ENCODE measurements at regions not wholly inside any gene's neighbourhood (a gene's known extent, or its start where the extent isn't known, plus 50 kb on each side); places are given as distances from the start of the nearest gene placed in this dataset.

DNA sequence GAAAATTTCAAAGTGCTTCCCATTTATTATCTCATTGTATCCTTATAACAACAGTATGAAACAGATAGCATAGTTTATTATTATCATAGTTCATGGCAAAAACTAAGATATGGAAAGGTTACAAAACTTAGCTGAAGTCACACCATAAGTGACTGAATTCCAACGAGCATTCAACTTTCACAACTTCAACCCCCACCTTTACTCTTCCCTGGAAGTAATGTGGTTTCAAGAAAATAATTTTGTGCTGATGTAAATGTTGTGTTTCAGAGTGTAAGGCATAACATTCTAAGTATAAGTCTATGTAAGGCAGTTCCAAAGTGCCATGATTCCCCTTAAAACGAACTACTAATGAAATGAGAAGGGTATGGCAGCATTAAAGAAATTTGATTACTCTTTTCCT lies 454.5 kb downstream of the BCAT1 start:
- TF ChIP-seq GATA2 (IDR thresholded peaks at IDR 0.05; ENCODE audit: low read depth, low read length) (no peak), GATA3 (IDR thresholded peaks at IDR 0.05; ENCODE audit: low read depth, low read length) (no peak)

DNA sequence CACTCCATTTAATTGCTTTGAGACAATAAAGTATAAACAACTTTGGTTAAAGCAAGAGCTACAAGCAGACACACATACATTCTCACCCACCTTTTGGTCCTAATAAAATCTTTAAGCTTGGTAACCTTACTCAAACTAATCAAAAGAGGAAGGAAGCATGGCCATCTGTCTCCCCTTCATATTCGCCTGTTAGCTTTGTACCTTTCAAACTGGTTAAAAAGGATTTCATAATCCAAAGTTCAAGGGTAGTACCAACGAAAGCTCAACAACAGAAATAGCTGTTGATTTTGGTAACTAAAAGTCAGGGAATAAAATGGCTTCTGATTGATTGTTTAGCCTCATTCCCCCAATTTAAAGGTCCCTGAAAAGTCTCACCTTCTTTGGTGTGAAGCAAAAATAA lies 456.9 kb downstream of the BCAT1 start:
- TF ChIP-seq GATA3 (IDR thresholded peaks at IDR 0.05; ENCODE audit: low read depth, low read length) = no peak
- no peak for TF ChIP-seq GATA2 (IDR thresholded peaks at IDR 0.05; ENCODE audit: low read depth, low read length)

DNA sequence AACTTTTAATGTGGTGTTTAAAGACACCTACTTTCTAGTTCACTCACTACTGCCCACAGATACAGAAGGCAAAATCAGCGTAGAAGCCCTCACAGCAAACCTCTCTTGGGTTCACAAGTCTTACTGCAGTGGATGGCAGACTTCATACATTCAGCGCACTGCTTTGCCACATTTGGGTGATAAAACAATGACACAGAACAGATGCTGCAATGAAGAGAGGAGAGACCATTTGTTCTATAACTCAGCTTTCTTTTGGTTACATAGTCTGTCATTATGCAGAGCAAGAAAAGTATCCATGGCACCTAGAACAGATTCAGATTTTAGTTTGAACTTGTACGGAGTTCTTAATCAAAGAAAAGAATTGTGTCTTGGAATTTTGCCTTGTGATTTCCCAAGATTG lies 459.0 kb downstream of the BCAT1 start:
- no peak for TF ChIP-seq GATA3 (IDR thresholded peaks at IDR 0.05; ENCODE audit: low read depth, low read length)
- TF ChIP-seq GATA2 (IDR thresholded peaks at IDR 0.05; ENCODE audit: low read depth, low read length) = no peak

DNA sequence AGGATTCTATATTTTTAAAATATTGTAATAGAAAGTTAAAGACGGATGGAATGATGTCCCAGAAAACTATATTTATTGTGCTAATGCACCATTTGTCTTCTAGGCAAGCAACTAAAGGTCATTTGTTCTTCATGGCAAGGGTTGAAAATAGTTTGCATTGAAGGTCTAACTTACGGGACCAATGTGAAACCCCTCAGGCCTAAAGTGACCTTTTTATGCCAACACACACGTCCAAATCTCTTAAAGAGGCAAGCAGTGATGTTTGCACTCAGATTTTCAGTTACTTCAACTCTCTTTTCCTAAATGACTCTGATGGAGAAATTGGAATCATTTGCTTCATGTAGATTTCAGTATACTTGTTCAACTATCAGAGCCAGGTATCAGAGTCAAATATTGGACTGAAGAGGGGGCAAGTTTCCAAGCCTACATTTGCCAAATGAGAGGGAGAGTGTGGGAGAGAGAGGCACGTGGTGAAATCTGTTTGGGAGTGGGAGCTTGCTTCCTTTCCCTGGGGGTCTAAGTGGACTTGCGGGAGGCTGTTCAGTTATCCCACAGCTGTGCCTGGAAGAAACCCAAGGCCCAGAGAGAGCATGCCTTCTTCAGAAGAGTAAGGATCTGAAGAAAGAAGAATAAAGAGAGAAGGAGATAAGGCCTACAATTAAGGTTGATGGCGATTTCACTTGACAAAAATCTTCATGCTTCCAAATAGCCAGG lies 459.8 kb downstream of the BCAT1 start:
- TF ChIP-seq GATA3 (IDR thresholded peaks at IDR 0.05; ENCODE audit: low read depth, low read length) (no peak), GATA2 (IDR thresholded peaks at IDR 0.05; ENCODE audit: low read depth, low read length) (no peak)

DNA sequence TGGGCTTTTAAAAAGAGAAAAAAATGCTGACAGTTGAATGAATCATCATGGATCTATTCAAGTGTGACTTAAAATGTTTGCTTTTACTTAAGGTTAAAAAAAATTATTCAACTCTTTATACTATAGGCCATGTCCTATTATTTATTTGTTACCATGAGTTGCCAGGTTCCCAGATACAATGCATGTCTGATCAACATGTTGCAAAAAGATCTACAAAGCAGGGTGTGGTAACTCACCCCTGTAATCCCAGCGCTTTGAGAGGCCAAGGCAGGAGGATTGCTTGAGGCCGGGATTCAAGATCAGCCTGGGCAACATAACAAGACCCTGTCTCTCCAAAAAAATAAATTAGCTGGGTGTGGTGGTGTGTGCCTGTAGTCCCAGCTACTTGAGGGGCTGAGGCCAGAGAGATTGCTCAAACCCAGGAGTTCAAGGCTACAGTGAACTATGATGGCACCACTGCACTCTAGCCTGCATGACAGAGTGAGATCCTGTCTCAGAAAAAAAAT lies 460.8 kb downstream of the BCAT1 start:
- TF ChIP-seq GATA2 (IDR thresholded peaks at IDR 0.05; ENCODE audit: low read depth, low read length) = no peak

DNA sequence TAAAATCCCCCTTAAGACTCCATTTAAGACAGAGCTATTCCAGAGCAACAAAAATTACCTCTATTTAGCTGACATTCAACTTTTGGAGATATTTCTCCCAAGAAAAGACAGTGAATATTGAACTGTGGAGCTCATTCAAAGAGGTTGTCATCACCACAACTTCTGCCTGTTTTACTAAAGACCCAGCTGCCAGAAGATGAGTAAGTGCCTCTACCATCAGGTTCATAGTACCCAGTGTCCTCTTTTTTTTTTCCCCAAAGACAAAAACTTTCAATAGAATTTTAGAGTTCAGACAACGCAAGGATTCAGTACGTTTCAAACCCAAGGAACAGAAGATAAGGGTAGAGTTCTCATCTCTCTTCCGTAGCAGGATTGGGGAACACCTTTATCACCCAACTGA lies 461.3 kb downstream of the BCAT1 start:
- no peak for TF ChIP-seq GATA2 (IDR thresholded peaks at IDR 0.05; ENCODE audit: low read depth, low read length)
- TF ChIP-seq GATA3 (IDR thresholded peaks at IDR 0.05; ENCODE audit: low read depth, low read length) = no peak

DNA sequence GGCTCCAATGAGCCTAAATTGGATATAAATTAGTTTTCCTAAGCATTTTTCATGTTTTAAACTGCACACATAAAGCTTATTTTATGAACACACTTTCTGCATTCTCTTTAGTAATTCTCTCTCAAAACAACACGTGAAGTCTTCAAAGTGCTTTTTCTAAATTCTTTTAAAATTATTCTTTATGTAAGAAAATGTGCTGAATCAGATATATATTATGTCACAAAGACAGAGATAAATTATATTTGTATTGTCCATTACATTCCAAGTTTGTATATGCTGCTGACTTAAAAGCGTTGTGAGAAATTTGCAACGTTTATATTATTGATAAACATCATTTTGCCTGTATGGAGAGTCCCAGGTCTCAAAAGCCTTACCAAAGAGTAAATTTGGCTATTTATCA lies 465.2 kb downstream of the BCAT1 start:
- TF ChIP-seq GATA3 (IDR thresholded peaks at IDR 0.05; ENCODE audit: low read depth, low read length) (no peak), GATA2 (IDR thresholded peaks at IDR 0.05; ENCODE audit: low read depth, low read length) (no peak)

DNA sequence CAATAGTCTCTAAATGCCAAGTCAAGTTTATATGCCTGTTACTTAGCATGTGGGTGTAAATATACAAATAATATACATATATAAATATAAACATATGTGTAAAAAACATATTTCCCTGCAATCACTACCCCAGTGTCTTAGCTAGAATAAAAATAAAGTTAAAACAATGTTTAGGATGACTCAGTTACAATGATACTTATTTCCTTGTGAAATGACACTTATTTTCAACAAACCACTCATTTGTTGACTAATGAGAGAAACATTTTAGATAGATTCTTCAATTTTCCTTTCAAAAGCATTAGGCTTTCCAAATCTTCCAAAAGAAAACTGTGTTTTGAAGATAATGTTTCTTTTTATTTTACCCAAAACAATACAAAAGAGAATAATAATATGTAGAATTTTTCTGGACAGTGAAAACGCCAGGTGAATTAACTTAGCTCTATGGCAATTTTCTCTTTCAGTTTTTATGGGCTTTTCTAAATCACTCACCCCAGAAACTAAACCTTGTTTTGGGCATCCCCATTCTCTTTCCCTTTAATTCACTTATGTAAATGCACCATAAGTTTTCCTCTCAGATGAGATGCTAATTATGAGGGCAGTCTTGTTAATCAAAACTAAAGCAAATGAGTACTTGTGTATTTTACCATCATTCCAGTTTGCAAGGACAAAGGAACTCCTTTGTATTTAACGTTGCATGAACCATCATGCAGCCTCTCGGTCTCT lies 465.9 kb downstream of the BCAT1 start:
- TF ChIP-seq GATA3 (IDR thresholded peaks at IDR 0.05; ENCODE audit: low read depth, low read length) = no peak
- no peak for TF ChIP-seq GATA2 (IDR thresholded peaks at IDR 0.05; ENCODE audit: low read depth, low read length)

DNA sequence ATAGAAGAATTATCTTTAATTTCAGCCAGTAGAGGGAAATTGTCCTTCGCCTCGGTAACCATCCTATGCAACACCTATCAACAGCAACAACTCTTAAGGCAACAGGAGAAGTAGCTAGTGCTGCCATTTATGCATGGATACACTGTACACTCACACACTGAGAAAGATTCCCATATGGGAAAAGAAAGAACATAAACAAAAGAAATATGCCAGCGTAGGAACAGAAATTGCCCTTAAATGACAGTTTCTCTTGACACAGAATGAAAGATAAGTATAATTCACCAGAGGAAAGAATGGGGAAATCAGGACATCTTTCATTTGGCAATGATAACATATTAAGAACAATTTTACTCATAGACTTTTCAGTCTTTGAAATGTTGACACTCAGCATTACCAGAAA lies 466.9 kb downstream of the BCAT1 start:
- TF ChIP-seq GATA2 (IDR thresholded peaks at IDR 0.05; ENCODE audit: low read depth, low read length) (no peak), GATA3 (IDR thresholded peaks at IDR 0.05; ENCODE audit: low read depth, low read length) (no peak)

DNA sequence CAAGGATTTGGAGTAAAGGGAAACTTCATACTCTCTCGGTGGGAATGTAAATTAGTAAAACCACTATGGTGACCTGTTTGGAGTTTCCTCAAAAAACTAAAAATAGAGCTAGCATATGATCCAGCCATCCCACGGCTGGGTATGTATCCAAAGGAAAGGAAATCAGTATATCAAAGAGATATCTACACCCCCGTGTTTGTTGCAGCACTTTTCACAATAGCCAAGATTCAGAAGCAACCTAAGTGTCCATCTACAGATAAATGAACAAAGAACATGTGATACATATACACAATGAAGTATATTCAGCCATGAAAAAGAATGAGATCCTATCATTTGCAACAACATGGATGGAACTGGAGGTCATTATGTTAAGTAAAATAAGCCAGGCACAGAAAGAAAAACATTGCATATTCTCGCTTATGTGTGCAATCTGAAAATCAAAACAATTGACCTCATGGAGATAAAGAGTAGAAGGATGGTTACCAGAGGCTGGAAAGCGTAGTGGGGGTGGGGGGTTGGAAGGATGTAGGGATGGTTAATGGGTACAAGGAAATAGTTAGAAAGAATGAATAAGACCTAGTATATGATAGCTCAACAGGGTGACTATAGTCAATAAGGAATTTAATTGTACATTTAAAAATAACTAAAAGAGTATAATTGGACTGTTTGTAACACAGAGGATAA lies 468.0 kb downstream of the BCAT1 start:
- TF ChIP-seq GATA3 (IDR thresholded peaks at IDR 0.05; ENCODE audit: low read depth, low read length) (no peak), GATA2 (IDR thresholded peaks at IDR 0.05; ENCODE audit: low read depth, low read length) (no peak)

DNA sequence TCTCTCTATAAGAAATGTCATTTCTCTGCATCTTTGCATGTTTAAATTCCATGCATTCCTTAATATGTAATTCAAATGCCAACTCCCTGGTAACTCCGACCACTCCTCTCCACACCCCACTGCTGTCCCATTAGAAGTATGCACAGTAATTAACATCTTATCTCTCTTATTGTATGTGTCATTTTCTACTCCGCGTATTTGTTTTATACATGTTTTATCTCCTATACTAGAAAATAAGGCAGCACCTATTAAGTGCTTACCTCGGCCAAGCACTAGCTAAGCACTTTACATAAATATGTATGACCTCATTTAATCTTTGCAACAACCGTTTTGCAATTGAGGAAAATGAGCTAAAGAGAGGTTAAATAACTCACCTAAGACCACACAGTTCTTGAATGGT lies 469.8 kb downstream of the BCAT1 start:
- TF ChIP-seq GATA3 (IDR thresholded peaks at IDR 0.05; ENCODE audit: low read depth, low read length) (no peak), GATA2 (IDR thresholded peaks at IDR 0.05; ENCODE audit: low read depth, low read length) (no peak)

DNA sequence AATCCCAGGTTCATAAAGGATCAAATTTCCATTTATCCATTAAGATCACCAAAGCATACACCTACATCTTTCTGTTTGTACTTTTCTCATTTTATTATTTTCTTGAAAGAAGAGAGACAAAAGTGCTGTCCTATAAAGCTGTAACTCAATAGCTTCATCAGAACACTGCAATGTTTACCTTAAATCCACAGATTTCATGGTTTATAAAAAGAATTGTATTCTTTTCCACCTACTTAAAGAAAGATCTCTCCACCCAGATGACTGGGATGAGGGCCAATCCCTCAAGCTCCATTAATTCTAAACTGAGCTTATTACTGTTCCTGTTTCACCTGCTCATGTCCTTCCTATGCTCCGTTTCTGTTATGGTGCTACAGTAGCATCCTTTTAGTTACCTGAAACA lies 470.6 kb downstream of the BCAT1 start:
- TF ChIP-seq GATA2 (IDR thresholded peaks at IDR 0.05; ENCODE audit: low read depth, low read length) = no peak
- no peak for TF ChIP-seq GATA3 (IDR thresholded peaks at IDR 0.05; ENCODE audit: low read depth, low read length)

DNA sequence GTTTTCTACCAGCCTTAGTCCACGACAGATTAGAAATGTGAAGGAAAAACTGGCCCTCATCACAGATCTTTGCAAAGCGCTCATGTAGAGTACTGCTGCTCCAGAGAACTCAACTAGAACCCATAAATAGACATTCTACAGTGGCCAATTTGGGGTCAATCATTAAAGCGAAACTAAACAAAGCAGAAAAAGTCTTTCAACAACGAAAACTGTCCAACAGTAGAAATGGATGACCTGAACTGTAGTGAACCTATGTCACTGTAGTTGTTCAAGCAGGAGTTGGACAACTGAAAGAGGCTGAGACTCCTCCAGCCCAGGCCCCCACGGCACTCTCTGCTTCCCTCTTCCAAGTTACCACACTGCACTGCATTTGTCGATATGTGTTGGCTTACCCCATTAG lies 472.6 kb downstream of the BCAT1 start:
- no peak for TF ChIP-seq GATA2 (IDR thresholded peaks at IDR 0.05; ENCODE audit: low read depth, low read length)
- TF ChIP-seq GATA3 (IDR thresholded peaks at IDR 0.05; ENCODE audit: low read depth, low read length) = no peak

DNA sequence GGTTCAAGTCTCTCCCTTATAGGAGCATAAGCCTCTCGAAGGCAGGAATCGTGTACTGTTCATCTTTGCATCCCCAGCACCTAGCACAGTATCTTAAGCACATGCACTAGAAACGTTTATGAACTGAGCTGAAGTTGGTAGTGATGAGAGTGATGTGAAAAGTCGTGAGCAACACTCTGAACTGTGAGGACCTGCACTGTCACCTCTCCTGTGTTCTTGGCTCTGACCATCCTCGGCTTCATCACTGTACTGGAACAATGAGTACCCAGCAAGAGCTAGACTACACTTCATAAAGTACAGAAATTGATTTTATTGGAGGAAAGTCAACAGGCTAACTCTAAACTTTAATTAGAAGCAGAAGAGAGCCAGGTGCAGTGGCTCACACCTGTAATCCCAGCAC lies 473.6 kb downstream of the BCAT1 start:
- TF ChIP-seq GATA2 (IDR thresholded peaks at IDR 0.05; ENCODE audit: low read depth, low read length) (no peak), GATA3 (IDR thresholded peaks at IDR 0.05; ENCODE audit: low read depth, low read length) (no peak)

DNA sequence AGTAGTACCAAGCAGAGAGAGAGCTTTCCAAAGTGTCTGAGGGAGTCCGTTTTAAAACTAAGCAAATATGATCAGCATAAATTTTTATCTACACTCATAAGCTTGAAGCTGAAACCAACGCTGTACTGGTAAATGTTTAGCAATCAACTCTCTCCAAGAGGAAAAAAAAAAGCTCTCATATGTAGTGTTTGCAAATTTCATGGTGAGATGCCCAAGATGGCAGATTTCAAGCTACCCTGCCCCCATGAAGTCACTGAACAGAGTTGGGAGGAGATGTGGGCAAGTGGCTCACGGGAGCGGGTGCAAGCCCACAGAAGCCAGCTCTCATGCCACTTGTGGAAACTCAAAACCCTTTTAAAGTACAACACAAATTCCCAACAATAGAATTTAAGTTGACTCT lies 475.8 kb downstream of the BCAT1 start:
- TF ChIP-seq GATA2 (IDR thresholded peaks at IDR 0.05; ENCODE audit: low read depth, low read length) (no peak), GATA3 (IDR thresholded peaks at IDR 0.05; ENCODE audit: low read depth, low read length) (no peak)

Measured in SH-SY5Y (cell line).